ENCODE measurements at regions not wholly inside any gene's neighbourhood (a gene's known extent, or its start where the extent isn't known, plus 50 kb on each side); places are given as distances from the start of the nearest gene placed in this dataset.

DNA sequence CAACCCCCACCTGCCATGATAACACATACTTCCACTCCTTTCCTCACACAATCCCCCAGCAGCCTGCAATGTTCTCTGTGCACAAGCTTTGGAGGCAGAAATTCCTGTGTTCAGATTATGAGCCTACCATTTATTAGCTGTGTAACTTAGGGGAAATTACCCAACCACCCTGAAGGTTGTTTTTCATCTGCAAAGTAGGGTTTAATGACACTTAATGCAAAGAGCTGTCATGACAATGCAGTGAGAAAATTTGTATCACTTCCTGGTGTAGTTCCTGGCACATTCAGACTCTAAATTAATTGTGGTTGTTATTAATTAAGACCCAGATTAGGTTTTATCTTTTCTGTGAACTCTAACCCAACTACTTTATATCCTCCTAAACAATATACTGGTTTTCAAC lies 122.4 kb upstream of the DYRK2 start:
- TF ChIP-seq, protein P1, sequence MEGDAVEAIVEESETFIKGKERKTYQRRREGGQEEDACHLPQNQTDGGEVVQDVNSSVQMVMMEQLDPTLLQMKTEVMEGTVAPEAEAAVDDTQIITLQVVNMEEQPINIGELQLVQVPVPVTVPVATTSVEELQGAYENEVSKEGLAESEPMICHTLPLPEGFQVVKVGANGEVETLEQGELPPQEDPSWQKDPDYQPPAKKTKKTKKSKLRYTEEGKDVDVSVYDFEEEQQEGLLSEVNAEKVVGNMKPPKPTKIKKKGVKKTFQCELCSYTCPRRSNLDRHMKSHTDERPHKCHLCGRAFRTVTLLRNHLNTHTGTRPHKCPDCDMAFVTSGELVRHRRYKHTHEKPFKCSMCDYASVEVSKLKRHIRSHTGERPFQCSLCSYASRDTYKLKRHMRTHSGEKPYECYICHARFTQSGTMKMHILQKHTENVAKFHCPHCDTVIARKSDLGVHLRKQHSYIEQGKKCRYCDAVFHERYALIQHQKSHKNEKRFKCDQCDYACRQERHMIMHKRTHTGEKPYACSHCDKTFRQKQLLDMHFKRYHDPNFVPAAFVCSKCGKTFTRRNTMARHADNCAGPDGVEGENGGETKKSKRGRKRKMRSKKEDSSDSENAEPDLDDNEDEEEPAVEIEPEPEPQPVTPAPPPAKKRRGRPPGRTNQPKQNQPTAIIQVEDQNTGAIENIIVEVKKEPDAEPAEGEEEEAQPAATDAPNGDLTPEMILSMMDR (IDR thresholded peaks at IDR 0.05), result no peak
- TF ChIP-seq POLR2AphosphoS5 (IDR thresholded peaks at IDR 0.05), result no peak
